SK-N-MC (cell line): ENCODE measurements at regions not wholly inside any gene's neighbourhood (a gene's known extent, or its start where the extent isn't known, plus 50 kb on each side); places are given as distances from the start of the nearest gene placed in this dataset.

Experiments
- EZH2 ChIP-seq: fragments of 200-600 bp; sonication (generic); IDR thresholded peaks from one replicate; pipeline ENCODE4 v1.6.1; 2017; ENCODE audit warnings: antibody characterized with exemption
- FOXP2 ChIP-seq: optimal IDR thresholded peaks from 2 replicates; pipeline ENCODE3; 2011; ENCODE audit warnings: mild to moderate bottlenecking, moderate library complexity; ENCODE audit not compliant: insufficient read depth; ENCODE audit errors: extremely low read length, control extremely low read depth
- POLR2AphosphoS5 ChIP-seq: IDR thresholded peaks from 2 replicates; pipeline ENCODE4 v1.6.1; 2012; ENCODE audit warnings: mild to moderate bottlenecking, low read depth, low read length, borderline replicate concordance

- no peak for TF ChIP-seq POLR2AphosphoS5
- TF ChIP-seq EZH2: no peak
- no peak for TF ChIP-seq FOXP2
Measured at GRCh38 chr5:40447438-40447837, 232.3 kb upstream of the PTGER4 start.
